ENCODE measurements at regions not wholly inside any gene's neighbourhood (a gene's known extent, or its start where the extent isn't known, plus 50 kb on each side); places are given as distances from the start of the nearest gene placed in this dataset.

DNA sequence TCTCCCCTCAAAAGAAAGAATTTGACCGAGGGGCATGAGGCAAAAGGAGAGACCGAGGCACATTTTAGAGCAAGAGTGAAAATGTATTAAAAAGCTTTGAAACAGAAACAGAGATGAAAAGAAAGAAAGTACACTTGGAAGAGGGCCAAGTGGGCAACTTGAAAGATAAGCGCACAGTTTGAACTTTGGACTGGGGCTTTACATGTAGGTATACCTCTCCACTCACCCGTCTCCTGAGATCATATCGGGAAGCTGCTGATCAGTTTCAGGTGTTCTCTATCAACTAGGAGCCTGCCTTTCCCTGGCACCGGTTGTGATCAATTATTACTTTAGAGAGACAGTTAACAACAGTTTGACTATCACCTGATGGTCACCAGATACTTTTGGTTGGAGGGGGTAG is 2666.5 kb downstream of the ARAP2 start:
- no peak overlapping the region for H3K27ac ChIP-seq (ENCODE audit: low read depth, low read length, poor library complexity, severe bottlenecking)
- CTCF ChIA-PET, result no interaction called here
- no peaks in the 10 kb centered on the region for H3K36me3 ChIP-seq (ENCODE audit: insufficient read depth, low read length, poor library complexity, severe bottlenecking)
- TF ChIP-seq, protein P1, sequence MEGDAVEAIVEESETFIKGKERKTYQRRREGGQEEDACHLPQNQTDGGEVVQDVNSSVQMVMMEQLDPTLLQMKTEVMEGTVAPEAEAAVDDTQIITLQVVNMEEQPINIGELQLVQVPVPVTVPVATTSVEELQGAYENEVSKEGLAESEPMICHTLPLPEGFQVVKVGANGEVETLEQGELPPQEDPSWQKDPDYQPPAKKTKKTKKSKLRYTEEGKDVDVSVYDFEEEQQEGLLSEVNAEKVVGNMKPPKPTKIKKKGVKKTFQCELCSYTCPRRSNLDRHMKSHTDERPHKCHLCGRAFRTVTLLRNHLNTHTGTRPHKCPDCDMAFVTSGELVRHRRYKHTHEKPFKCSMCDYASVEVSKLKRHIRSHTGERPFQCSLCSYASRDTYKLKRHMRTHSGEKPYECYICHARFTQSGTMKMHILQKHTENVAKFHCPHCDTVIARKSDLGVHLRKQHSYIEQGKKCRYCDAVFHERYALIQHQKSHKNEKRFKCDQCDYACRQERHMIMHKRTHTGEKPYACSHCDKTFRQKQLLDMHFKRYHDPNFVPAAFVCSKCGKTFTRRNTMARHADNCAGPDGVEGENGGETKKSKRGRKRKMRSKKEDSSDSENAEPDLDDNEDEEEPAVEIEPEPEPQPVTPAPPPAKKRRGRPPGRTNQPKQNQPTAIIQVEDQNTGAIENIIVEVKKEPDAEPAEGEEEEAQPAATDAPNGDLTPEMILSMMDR (conservative IDR thresholded peaks at IDR 0.05; ENCODE audit: low read depth, low read length), result no peak
- no peak for TF ChIP-seq EZH2 (IDR thresholded peaks at IDR 0.05; ENCODE audit: borderline replicate concordance, low read depth, low read length, poor library complexity, severe bottlenecking)
- H3K4me3 ChIP-seq (ENCODE audit: low read depth, low read length, poor library complexity, severe bottlenecking), result no peak overlapping the region
- BruUV-seq (replicated peaks), result no TSS peak
- DNase-seq (ENCODE audit: low spot score), result no peak
- intact Hi-C loops (cut with micrococcal nuclease; ENCODE audit: unreplicated experiment), result no loop called here
- no peaks in the 10 kb centered on the region for H3K4me1 ChIP-seq (ENCODE audit: insufficient read depth, low read length, poor library complexity, severe bottlenecking)
- POLR2A ChIA-PET (ENCODE audit: low non-redundant PET), result no interaction called here
- H3K27me3 ChIP-seq (replicated peaks; ENCODE audit: insufficient read depth, low read depth, low read length, poor library complexity), result no peaks in the 10 kb centered on the region
- peaks cover 5% of the 10 kb centered on the region for H3K9me3 ChIP-seq (ENCODE audit: low read depth, low read length, poor library complexity, severe bottlenecking)

DNA sequence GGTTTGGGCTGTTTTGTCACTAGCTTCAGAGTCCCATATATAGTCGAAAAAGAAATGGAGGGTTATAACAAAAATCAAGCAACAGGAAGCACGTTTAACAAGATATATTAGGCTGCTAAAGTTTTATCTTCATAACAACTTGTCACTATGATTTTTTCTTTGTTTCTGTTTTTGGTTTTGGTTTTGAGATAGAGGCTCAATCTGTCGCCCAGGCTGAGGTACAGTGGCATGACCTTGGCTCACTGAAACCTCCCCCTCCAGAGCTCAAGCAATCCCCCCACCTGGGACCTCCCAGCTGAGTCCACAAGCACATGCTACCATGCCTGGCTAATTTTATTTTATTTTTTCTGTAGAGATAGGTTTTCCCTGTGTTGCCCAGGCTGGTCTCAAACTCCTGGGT is 2664.4 kb downstream of the ARAP2 start:
- TF ChIP-seq EZH2 (IDR thresholded peaks at IDR 0.05; ENCODE audit: borderline replicate concordance, low read depth, low read length, poor library complexity, severe bottlenecking), result no peak
- TF ChIP-seq, protein P1 (conservative IDR thresholded peaks at IDR 0.05; ENCODE audit: low read depth, low read length), result no peak
- POLR2A ChIA-PET (ENCODE audit: low non-redundant PET), result no interaction called here
- no TSS peak for BruUV-seq (replicated peaks)
- Histone ChIP-seq H3K27ac (ENCODE audit: low read depth, low read length, poor library complexity, severe bottlenecking) (no peak overlapping the region), H3K4me3 (ENCODE audit: low read depth, low read length, poor library complexity, severe bottlenecking) (no peak overlapping the region), H3K36me3 (ENCODE audit: insufficient read depth, low read length, poor library complexity, severe bottlenecking) (no peaks in the 10 kb centered on the region), H3K4me1 (ENCODE audit: insufficient read depth, low read length, poor library complexity, severe bottlenecking) (no peaks in the 10 kb centered on the region), H3K9me3 (ENCODE audit: low read depth, low read length, poor library complexity, severe bottlenecking) (no peaks in the 10 kb centered on the region), H3K27me3 (replicated peaks; ENCODE audit: insufficient read depth, low read depth, low read length, poor library complexity) (no peaks in the 10 kb centered on the region)
- CTCF ChIA-PET, result no interaction called here
- DNase-seq (ENCODE audit: low spot score), result no peak
- intact Hi-C loops (cut with micrococcal nuclease; ENCODE audit: unreplicated experiment), result no loop called here

DNA sequence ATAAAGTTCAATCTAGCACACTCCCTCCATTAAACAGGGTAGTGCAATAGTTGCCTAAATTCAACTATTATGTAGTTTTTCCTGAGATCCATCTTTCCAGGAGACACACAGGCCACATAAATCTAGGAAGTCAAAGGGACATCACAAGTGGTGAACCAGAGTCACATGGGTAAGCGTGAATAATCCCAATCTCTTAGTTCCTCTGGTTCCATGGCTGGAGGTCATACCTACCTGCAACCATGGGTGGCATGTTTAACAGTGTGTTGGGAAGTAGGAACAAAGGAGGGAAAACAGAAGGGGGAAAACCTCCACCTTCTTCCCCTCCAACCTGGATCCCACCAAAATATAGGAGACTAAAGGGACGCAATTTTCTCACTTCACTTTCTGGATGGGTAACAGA is 2651.6 kb downstream of the ARAP2 start:
- H3K9me3 ChIP-seq (ENCODE audit: low read depth, low read length, poor library complexity, severe bottlenecking), result peaks cover 45% of the 10 kb centered on the region
- no peaks in the 10 kb centered on the region for H3K36me3 ChIP-seq (ENCODE audit: insufficient read depth, low read length, poor library complexity, severe bottlenecking)
- intact Hi-C loops (cut with micrococcal nuclease; ENCODE audit: unreplicated experiment), result no loop called here
- no peak for TF ChIP-seq EZH2 (IDR thresholded peaks at IDR 0.05; ENCODE audit: borderline replicate concordance, low read depth, low read length, poor library complexity, severe bottlenecking)
- TF ChIP-seq, protein P1 (conservative IDR thresholded peaks at IDR 0.05; ENCODE audit: low read depth, low read length), result no peak
- POLR2A ChIA-PET (ENCODE audit: low non-redundant PET), result no interaction called here
- H3K27ac ChIP-seq (ENCODE audit: low read depth, low read length, poor library complexity, severe bottlenecking), result no peak overlapping the region
- DNase-seq (ENCODE audit: low spot score), result no peak
- H3K27me3 ChIP-seq (replicated peaks; ENCODE audit: insufficient read depth, low read depth, low read length, poor library complexity), result no peaks in the 10 kb centered on the region
- H3K4me1 ChIP-seq (ENCODE audit: insufficient read depth, low read length, poor library complexity, severe bottlenecking), result no peaks in the 10 kb centered on the region
- BruUV-seq (replicated peaks), result no TSS peak
- no peak overlapping the region for H3K4me3 ChIP-seq (ENCODE audit: low read depth, low read length, poor library complexity, severe bottlenecking)
- CTCF ChIA-PET, result no interaction called here
